ENCODE measurements at regions not wholly inside any gene's neighbourhood (a gene's known extent, or its start where the extent isn't known, plus 50 kb on each side); places are given as distances from the start of the nearest gene placed in this dataset.

DNA sequence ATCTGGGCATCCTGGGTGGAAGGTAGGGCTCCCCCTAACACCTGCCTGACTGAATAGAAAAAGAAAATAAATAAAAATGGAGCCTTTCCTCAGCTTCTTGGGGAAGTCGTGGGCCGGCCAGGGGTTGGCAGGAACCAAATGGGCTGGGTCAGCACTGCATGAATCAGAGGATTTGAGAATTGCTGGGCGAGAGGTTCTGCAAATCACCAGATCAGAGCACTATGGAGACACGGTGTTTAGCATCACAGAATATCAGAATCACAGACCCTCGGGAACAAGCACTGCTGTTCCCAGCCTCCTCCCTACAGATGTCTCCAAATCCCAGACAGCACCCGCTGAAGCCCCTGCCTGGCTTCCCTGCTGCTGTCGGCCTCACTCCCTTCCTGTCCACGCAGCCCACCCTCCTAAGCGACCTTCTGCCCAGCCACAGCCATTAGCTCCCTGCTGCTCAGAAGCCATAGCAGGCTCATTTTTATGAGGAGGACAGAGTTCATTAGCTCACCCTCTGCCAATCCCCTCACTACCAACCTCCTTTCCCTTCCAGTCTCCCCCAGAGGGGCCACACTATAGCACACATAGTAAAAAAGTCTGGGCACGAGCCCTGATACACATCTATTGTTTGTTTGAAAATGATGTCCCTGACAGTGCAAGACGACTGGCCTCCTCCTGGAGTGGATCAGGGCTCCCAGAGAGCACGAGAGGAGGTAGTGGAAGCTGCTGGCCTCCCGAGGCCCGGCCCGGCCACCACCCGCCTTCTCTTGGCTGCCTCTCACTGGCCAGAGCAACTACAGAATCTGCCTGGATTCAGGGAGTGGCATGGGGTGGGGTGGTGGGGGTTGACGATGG lies 64.6 kb upstream of the TAF1B start:
- TF ChIP-seq, protein P1, sequence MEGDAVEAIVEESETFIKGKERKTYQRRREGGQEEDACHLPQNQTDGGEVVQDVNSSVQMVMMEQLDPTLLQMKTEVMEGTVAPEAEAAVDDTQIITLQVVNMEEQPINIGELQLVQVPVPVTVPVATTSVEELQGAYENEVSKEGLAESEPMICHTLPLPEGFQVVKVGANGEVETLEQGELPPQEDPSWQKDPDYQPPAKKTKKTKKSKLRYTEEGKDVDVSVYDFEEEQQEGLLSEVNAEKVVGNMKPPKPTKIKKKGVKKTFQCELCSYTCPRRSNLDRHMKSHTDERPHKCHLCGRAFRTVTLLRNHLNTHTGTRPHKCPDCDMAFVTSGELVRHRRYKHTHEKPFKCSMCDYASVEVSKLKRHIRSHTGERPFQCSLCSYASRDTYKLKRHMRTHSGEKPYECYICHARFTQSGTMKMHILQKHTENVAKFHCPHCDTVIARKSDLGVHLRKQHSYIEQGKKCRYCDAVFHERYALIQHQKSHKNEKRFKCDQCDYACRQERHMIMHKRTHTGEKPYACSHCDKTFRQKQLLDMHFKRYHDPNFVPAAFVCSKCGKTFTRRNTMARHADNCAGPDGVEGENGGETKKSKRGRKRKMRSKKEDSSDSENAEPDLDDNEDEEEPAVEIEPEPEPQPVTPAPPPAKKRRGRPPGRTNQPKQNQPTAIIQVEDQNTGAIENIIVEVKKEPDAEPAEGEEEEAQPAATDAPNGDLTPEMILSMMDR (IDR thresholded peaks at IDR 0.05; ENCODE audit: low read depth, low read length): no peak
- H3K4me3 ChIP-seq (ENCODE audit: low read depth, low read length): no peak overlapping the region

DNA sequence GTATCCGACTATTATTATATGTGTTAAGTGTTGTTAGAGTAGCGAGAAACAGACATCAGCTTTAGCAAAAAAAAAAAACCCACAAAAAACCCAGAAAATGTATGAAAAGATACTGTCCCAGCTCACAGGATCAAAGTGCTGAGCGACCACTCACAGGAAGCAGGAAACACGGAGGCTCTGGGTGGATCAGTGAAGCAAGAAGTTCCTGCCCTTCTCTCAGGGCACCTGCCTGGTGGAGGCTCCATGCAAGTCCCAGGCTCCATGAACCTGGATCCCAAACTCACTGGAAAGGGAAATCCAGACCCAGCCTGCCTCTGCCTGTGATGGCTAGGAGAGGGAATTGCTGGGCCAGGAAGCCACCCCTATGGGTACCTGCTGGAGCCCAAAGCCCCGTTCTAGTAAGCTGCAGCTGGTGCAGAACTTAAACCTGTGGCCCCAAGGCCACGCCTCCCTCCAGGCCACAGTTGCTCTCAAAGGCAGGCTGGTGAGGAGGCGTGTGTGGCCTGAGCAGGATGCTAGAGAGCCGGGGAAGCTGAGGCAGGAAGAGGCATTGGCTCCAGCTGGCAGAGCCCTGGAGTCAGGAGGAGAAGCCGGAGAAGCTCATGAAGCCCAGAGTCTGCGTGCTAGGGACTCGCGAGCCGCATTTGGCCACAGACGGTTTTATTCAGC lies 63.5 kb upstream of the TAF1B start:
- TF ChIP-seq, protein P1 (IDR thresholded peaks at IDR 0.05; ENCODE audit: low read depth, low read length): no peak
- H3K4me3 ChIP-seq (ENCODE audit: low read depth, low read length): no peak overlapping the region

GRCh38 chr2:9780368-9781130 lies 62.7 kb upstream of the TAF1B start:
- H3K4me3 ChIP-seq (ENCODE audit: low read depth, low read length): no peak overlapping the region
- TF ChIP-seq, protein P1 (IDR thresholded peaks at IDR 0.05; ENCODE audit: low read depth, low read length): no peak

- no peak overlapping the region for H3K4me3 ChIP-seq (ENCODE audit: low read depth, low read length)
- TF ChIP-seq, protein P1 (IDR thresholded peaks at IDR 0.05; ENCODE audit: low read depth, low read length): no peak
These were observed 62.0 kb upstream of the TAF1B start for GRCh38 chr2:9781252-9781651.

DNA sequence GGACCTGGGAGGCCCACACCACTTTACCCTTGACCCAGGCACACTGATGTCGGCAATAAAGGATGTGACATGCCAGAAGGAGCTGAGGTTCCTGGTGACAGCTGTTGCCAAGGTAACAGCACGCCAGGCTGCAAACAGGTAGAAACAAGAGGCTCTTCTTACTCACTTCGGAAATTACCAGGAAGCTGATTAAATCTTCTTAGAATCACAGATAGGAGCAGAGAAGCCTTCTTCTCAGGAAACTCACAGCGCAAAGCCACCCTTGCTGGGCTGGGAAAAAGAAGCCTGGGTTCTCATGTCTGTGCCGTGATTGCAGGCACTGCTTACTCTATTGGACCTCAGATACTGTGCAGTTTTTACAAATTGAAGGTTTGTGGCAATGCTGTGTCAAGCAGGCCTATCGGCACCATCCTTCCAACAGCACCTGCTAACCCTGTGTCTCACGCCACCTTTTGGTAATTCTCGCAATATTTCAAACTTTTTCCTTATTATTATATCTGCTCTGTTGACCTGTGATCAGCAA lies 61.0 kb upstream of the TAF1B start:
- H3K4me3 ChIP-seq (ENCODE audit: low read depth, low read length): no peak overlapping the region
- TF ChIP-seq, protein P1 (IDR thresholded peaks at IDR 0.05; ENCODE audit: low read depth, low read length): no peak

DNA sequence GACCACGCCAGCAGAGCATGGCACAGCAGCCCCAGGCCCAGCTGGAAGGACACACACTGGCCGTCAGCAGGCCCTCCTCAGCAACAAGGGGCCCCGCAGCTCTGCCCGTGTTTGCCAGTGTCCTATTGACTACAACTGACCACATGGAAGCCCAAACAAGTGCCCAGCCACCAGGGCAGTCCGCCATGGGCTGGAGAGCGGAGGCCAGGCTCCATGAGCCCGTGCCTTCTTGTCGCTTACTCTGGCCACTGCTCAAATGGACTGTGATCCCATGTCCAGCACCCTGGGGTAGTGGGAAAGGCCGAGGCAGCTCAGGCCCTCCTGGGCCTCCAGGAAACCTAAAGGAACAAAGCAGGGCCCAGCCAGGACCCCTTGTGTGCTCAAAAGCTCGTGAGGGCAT lies 53.9 kb upstream of the TAF1B start:
- TF ChIP-seq, protein P1 (IDR thresholded peaks at IDR 0.05; ENCODE audit: low read depth, low read length): no peak
- no peak overlapping the region for H3K4me3 ChIP-seq (ENCODE audit: low read depth, low read length)

All from WI38 (cell line).